CD4-positive, alpha-beta T cell (primary cell): ENCODE measurements at regions not wholly inside any gene's neighbourhood (a gene's known extent, or its start where the extent isn't known, plus 50 kb on each side); places are given as distances from the start of the nearest gene placed in this dataset.

Experiments used
- ATAC-seq: fragments of 200-7000 bp; cut with Tn5 transposase; one replicate; pipeline ENCODE4 v1.10.0; 2022; ENCODE audit warnings: mild to moderate bottlenecking; ENCODE audit not compliant: poor library complexity
- CTCF ChIA-PET: fragments of 350-600 bp; sonication (Branson Sonifier 250); formaldehyde crosslinking; loops from one replicate; lab custom pipeline; 2021; ENCODE audit warnings: antibody characterized with exemption, inconsistent platforms; lab: Charles Lee
- POLR2A ChIA-PET: fragments of 350-600 bp; sonication (Branson Sonifier 250); formaldehyde crosslinking; loops from one replicate; lab custom pipeline; 2021; ENCODE audit warnings: antibody characterized with exemption, inconsistent platforms; lab: Charles Lee
- DNase-seq, 14 experiments: peaks; one replicate each; pipeline ENCODE4 v3.0.0-alpha.2; 2013 to 2020; ENCODE audit warnings: mixed read lengths in 2 of 14
- H3K27ac ChIP-seq, 2 donors: one replicate each; pipeline versions ENCODE4 v1.5.1 to v1.7.0; 2013; ENCODE audit warnings: low read length in 2 of 2, low read depth in 1 of 2, mild to moderate bottlenecking in 1 of 2
- H3K27me3 ChIP-seq, 2 experiments: 1 replicate in 1 of 2; 2 replicates in 1 of 2; pipeline versions ENCODE4 v1.6.1 to v1.7.0; 2013; ENCODE audit warnings: low read length in 2 of 2, control low read depth in 1 of 2, mild to moderate bottlenecking in 1 of 2, moderate library complexity in 1 of 2; ENCODE audit not compliant: insufficient read depth in 2 of 2, control insufficient read depth in 1 of 2
- H3K36me3 ChIP-seq: one replicate; pipeline ENCODE4 v1.6.1; 2013; ENCODE audit warnings: low read length, control low read depth; ENCODE audit not compliant: insufficient read depth
- H3K4me1 ChIP-seq: one replicate; pipeline ENCODE4 v1.6.1; 2013; ENCODE audit warnings: low read length, control low read depth; ENCODE audit not compliant: insufficient read depth
- H3K4me3 ChIP-seq: one replicate; pipeline ENCODE4 v1.5.1; 2013; ENCODE audit warnings: mild to moderate bottlenecking, low read length, moderate library complexity
- H3K9me3 ChIP-seq, 2 experiments: 1 replicate in 1 of 2; 2 replicates in 1 of 2; pipeline versions ENCODE4 v1.6.1 to v1.7.0; 2013; ENCODE audit warnings: low read length in 2 of 2, mild to moderate bottlenecking in 2 of 2, control low read depth in 1 of 2, moderate library complexity in 1 of 2; ENCODE audit not compliant: control insufficient read depth in 1 of 2, insufficient read depth in 1 of 2
- H3K27ac Mint-ChIP-seq: one replicate; pipeline ENCODE4 v1.8.0; 2020; ENCODE audit warnings: mixed read lengths
- H3K27me3 Mint-ChIP-seq: one replicate; pipeline ENCODE4 v1.8.0; 2021; ENCODE audit warnings: mixed read lengths
- H3K36me3 Mint-ChIP-seq: one replicate; pipeline ENCODE4 v1.8.0; 2021; ENCODE audit warnings: low read depth, mixed read lengths
- H3K4me1 Mint-ChIP-seq: one replicate; pipeline ENCODE4 v1.8.0; 2021; ENCODE audit warnings: low read depth, mixed read lengths
- H3K4me3 Mint-ChIP-seq: one replicate; pipeline ENCODE4 v1.8.0; 2020; ENCODE audit warnings: mild to moderate bottlenecking, mixed read lengths
- H3K9me3 Mint-ChIP-seq: one replicate; pipeline ENCODE4 v1.8.0; 2020; ENCODE audit warnings: mixed read lengths
- CTCF ChIP-seq: fragments of 200-600 bp; IDR thresholded peaks from one replicate; pipeline ENCODE4 v1.8.0; 2022; ENCODE audit warnings: antibody characterized with exemption, mild to moderate bottlenecking
- intact Hi-C, 2 experiments: fragments of 100-400 bp; cut with DNase I in 1 of 2; cut with micrococcal nuclease in 1 of 2; formaldehyde crosslinking; loops; one replicate each; pipeline versions ENCODE4 v1.15.1 to v1.9.0; 2023 to 2025; cut with DNase I, micrococcal nuclease

DNA sequence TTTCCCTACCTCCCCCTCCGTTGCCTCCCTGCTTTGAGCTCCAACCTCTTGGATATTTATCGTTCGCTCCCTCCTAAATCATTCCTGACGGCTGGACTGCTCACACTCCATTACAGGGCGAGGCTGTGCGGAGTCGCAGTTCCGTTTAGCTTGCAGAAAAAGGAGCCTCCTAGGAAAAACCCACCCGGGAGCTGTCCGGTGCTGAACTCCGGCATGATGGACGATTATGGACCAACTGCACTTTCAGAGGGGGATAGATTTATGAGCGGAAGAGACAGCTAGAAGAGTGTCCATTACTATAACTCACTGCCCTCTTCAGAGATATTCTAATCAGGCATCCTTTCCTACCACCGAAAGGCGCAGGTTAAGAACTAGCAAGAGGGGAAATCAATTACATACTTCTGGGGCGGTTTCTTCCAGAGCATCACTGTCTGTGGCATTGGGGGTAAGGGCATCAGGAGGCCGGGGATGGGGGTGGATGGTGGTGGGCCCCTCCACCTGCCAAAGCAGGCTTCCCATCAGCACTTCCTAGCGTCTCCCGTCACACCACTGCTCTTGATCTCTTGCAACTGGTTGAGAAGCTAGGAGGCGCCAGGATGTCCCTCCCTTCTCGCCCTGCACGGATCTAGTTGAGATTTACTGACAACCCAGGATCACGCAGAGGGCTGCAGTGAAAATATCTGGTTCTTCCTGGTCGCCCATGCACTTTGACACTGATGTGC lies 251.2 kb downstream of the ENGASE start:
- intact Hi-C loops: no loop called here
- no peaks in the 10 kb centered on the region for H3K9me3 ChIP-seq
- DNase-seq: no peak
- no peaks in the 10 kb centered on the region for H3K4me1 Mint-ChIP-seq
- H3K36me3 ChIP-seq: no peaks in the 10 kb centered on the region
- no peak overlapping the region for H3K4me3 Mint-ChIP-seq
- H3K4me1 ChIP-seq: no peaks in the 10 kb centered on the region
- no peak for ATAC-seq
- no peak overlapping the region for H3K27ac ChIP-seq
- H3K9me3 Mint-ChIP-seq: no peaks in the 10 kb centered on the region
- ChIA-PET POLR2A (no interaction called here), CTCF (no interaction called here)
- no peak for TF ChIP-seq CTCF
- H3K4me3 ChIP-seq: no peak overlapping the region
- no peak overlapping the region for H3K27ac Mint-ChIP-seq
- peaks cover 68% of the 10 kb centered on the region for H3K27me3 Mint-ChIP-seq
- peaks cover 12 to 27% of the 10 kb centered on the region in 2 experiments for H3K27me3 ChIP-seq
- no peaks in the 10 kb centered on the region for H3K36me3 Mint-ChIP-seq

- intact Hi-C loops: no loop called here
- TF ChIP-seq CTCF: no peak
- CTCF ChIA-PET: no interaction called here
- no peaks in the 10 kb centered on the region for H3K4me1 ChIP-seq
- H3K4me3 ChIP-seq: no peak overlapping the region
- no peaks in the 10 kb centered on the region for H3K9me3 ChIP-seq
- ATAC-seq: no peak
- POLR2A ChIA-PET: no interaction called here
- Mint-ChIP-seq H3K27me3 (peaks cover 64% of the 10 kb centered on the region), H3K4me1 (no peaks in the 10 kb centered on the region), H3K9me3 (no peaks in the 10 kb centered on the region), H3K4me3 (no peak overlapping the region), H3K36me3 (no peaks in the 10 kb centered on the region), H3K27ac (no peak overlapping the region)
- no peak overlapping the region for H3K27ac ChIP-seq
- no peak for DNase-seq
- peaks cover 10 to 20% of the 10 kb centered on the region in 2 experiments for H3K27me3 ChIP-seq
- H3K36me3 ChIP-seq: no peaks in the 10 kb centered on the region
Observed at GRCh38 chr17:79324194-79324593, 249.6 kb downstream of the ENGASE start.

- Histone ChIP-seq H3K4me3 (no peak overlapping the region), H3K27ac (no peak overlapping the region), H3K27me3 (peaks cover 8 to 20% of the 10 kb centered on the region in 2 experiments), H3K9me3 (no peaks in the 10 kb centered on the region), H3K4me1 (no peaks in the 10 kb centered on the region), H3K36me3 (no peaks in the 10 kb centered on the region)
- H3K9me3 Mint-ChIP-seq: no peaks in the 10 kb centered on the region
- TF ChIP-seq CTCF: no peak
- ChIA-PET CTCF (no interaction called here), POLR2A (no interaction called here)
- DNase-seq (no peak), ATAC-seq (no peak)
- intact Hi-C loops: no loop called here
- no peak overlapping the region for H3K4me3 Mint-ChIP-seq
- H3K27me3 Mint-ChIP-seq: peaks cover 62% of the 10 kb centered on the region
- H3K4me1 Mint-ChIP-seq: no peaks in the 10 kb centered on the region
- no peaks in the 10 kb centered on the region for H3K36me3 Mint-ChIP-seq
- H3K27ac Mint-ChIP-seq: no peak overlapping the region
Observed at GRCh38 chr17:79323566-79323965, 248.9 kb downstream of the ENGASE start.
